Mesenchymal stem cell (in vitro differentiated cells and primary cell): ENCODE measurements at regions not wholly inside any gene's neighbourhood (a gene's known extent, or its start where the extent isn't known, plus 50 kb on each side); places are given as distances from the start of the nearest gene placed in this dataset.

ENCODE experiments used
- DNase-seq: peaks from one replicate; pipeline ENCODE4 v3.0.0-alpha.2; 2013
- H2AFZ ChIP-seq: one replicate; pipeline ENCODE4 v1.6.1; 2013; ENCODE audit warnings: low read depth, mild to moderate bottlenecking, control low read depth, inconsistent platforms, low read length, moderate library complexity
- H2AK5ac ChIP-seq: 2 replicates; pipeline ENCODE4 v1.6.1; 2013; ENCODE audit warnings: low read length, moderate library complexity, mild to moderate bottlenecking, inconsistent platforms; ENCODE audit not compliant: severe bottlenecking
- H2BK120ac ChIP-seq: one replicate; pipeline ENCODE4 v1.6.1; 2013; ENCODE audit warnings: low read depth, mild to moderate bottlenecking, inconsistent platforms, low read length, moderate library complexity
- H2BK12ac ChIP-seq, 2 experiments: one replicate each; pipeline ENCODE4 v1.6.1; 2013; ENCODE audit warnings: inconsistent platforms in 2 of 2, low read length in 2 of 2, mild to moderate bottlenecking in 2 of 2, moderate library complexity in 2 of 2, control low read depth in 1 of 2
- H2BK15ac ChIP-seq: one replicate; pipeline ENCODE4 v1.6.1; 2013; ENCODE audit warnings: mild to moderate bottlenecking, low read depth, inconsistent platforms; ENCODE audit not compliant: poor library complexity, severe bottlenecking
- H2BK5ac ChIP-seq: 2 replicates; pipeline ENCODE4 v1.6.1; 2013; ENCODE audit warnings: low read depth, mild to moderate bottlenecking, low read length, control low read depth, inconsistent platforms; ENCODE audit not compliant: poor library complexity, severe bottlenecking
- H3K14ac ChIP-seq, 2 experiments: one replicate each; pipeline ENCODE4 v1.6.1; 2013; ENCODE audit warnings: inconsistent platforms in 2 of 2, low read length in 2 of 2, control low read depth in 1 of 2, mild to moderate bottlenecking in 1 of 2, moderate library complexity in 1 of 2
- H3K18ac ChIP-seq, 2 experiments: one replicate each; pipeline ENCODE4 v1.6.1; 2013; ENCODE audit warnings: inconsistent platforms in 2 of 2, low read length in 2 of 2, control low read depth in 1 of 2, low read depth in 1 of 2, mild to moderate bottlenecking in 1 of 2
- H3K23ac ChIP-seq, 2 experiments: one replicate each; pipeline ENCODE4 v1.6.1; 2013; ENCODE audit warnings: inconsistent platforms in 2 of 2, low read length in 2 of 2, mild to moderate bottlenecking in 2 of 2, moderate library complexity in 2 of 2, control low read depth in 1 of 2
- H3K27ac ChIP-seq: 2 replicates; pipeline ENCODE4 v1.5.1; 2013; ENCODE audit warnings: mild to moderate bottlenecking, moderate library complexity, low read length, control low read depth, inconsistent platforms; ENCODE audit not compliant: poor library complexity, severe bottlenecking
- H3K27me3 ChIP-seq, 2 experiments: 2 replicates each; pipeline versions ENCODE4 v1.6.1 to v1.7.0; 2013; ENCODE audit warnings: low read length in 2 of 2, mild to moderate bottlenecking in 2 of 2, moderate library complexity in 2 of 2, control low read depth in 1 of 2, inconsistent platforms in 1 of 2; ENCODE audit not compliant: control insufficient read depth in 1 of 2, insufficient read depth in 1 of 2
- H3K36me3 ChIP-seq, 2 experiments: 2 replicates each; pipeline versions ENCODE4 v1.6.1 to v1.7.0; 2013; ENCODE audit warnings: low read length in 2 of 2, control low read depth in 1 of 2, inconsistent platforms in 1 of 2, low read depth in 1 of 2, mild to moderate bottlenecking in 1 of 2; ENCODE audit not compliant: insufficient read depth in 2 of 2, control insufficient read depth in 1 of 2
- H3K4ac ChIP-seq, 2 experiments: one replicate each; pipeline ENCODE4 v1.6.1; 2013; ENCODE audit warnings: inconsistent platforms in 2 of 2, low read length in 2 of 2, mild to moderate bottlenecking in 2 of 2, moderate library complexity in 2 of 2, control low read depth in 1 of 2, low read depth in 1 of 2
- H3K4me1 ChIP-seq: 2 replicates; pipeline ENCODE4 v1.6.1; 2013; ENCODE audit warnings: low read depth, low read length, control low read depth; ENCODE audit not compliant: control insufficient read depth, insufficient read depth
- H3K4me2 ChIP-seq: 2 replicates; pipeline ENCODE4 v1.6.1; 2013; ENCODE audit warnings: low read length, mild to moderate bottlenecking, inconsistent platforms; ENCODE audit not compliant: poor library complexity, severe bottlenecking
- H3K4me3 ChIP-seq, 2 experiments: 2 replicates each; pipeline versions ENCODE4 v1.5.1 to v1.7.0; 2013; ENCODE audit warnings: low read length in 2 of 2, mild to moderate bottlenecking in 2 of 2, control low read depth in 1 of 2, low read depth in 1 of 2; ENCODE audit not compliant: insufficient read depth in 1 of 2
- H3K79me1 ChIP-seq: replicated peaks from 2 replicates; pipeline ENCODE4 v1.6.1; 2013; ENCODE audit warnings: mild to moderate bottlenecking, control low read depth, low read length, inconsistent platforms; ENCODE audit not compliant: poor library complexity, severe bottlenecking
- H3K9ac ChIP-seq: 2 replicates; pipeline ENCODE4 v1.7.0; 2013; ENCODE audit warnings: mild to moderate bottlenecking, low read length, moderate library complexity
- H3K9me3 ChIP-seq: 2 replicates; pipeline ENCODE4 v1.7.0; 2013; ENCODE audit warnings: mild to moderate bottlenecking, low read length; ENCODE audit not compliant: control insufficient read depth
- H4K8ac ChIP-seq: one replicate; pipeline ENCODE4 v1.6.1; 2013; ENCODE audit warnings: inconsistent platforms, mild to moderate bottlenecking, low read length, moderate library complexity
- H4K91ac ChIP-seq: one replicate; pipeline ENCODE4 v1.6.1; 2013; ENCODE audit warnings: mild to moderate bottlenecking, low read length, inconsistent platforms
- WGBS: methylation state at CpG from one replicate; pipeline ENCODE4 v1.1.7; 2013; ENCODE audit warnings: mixed read lengths; 5-methylcytosine and 5-hydroxymethylcytosine counted together

DNA sequence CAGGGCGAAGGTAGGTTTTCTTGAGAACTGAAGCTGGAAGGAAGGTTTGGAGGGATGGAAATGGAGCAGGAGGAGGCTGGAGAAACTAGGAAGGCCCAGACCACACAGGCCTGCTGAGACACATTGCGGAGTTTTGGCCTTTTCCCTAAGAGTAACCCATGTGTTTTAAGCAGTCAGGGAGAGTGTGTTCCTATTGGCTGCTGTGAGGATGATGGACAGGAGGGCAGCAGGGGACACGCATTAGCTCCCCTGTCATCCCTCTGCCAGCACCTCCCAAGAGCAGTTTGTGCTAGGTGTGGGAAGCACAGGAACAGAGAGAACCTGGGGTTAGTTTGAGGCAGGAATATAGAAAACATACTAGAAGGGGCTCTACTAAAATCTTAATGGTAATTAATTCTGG lies 842.1 kb downstream of the TBC1D22A start:
- Histone ChIP-seq H4K91ac (no peak overlapping the region), H3K23ac (no peak overlapping the region), H2BK5ac (no peak overlapping the region), H2BK15ac (no peak overlapping the region), H3K4me3 (no peak overlapping the region), H3K9me3 (peaks cover 2% of the 10 kb centered on the region), H3K36me3 (no peaks in the 10 kb centered on the region), H3K18ac (no peak overlapping the region), H3K79me1 (no peaks in the 10 kb centered on the region), H2BK12ac (no peak overlapping the region), H3K14ac (no peak overlapping the region), H3K9ac (no peak overlapping the region), H2AFZ (no peak overlapping the region), H3K27me3 (no peaks in the 10 kb centered on the region), H3K4me2 (no peak overlapping the region), H3K4me1 (no peaks in the 10 kb centered on the region), H4K8ac (no peak overlapping the region), H3K27ac (no peak overlapping the region), H3K4ac (no peak overlapping the region), H2BK120ac (no peak overlapping the region), H2AK5ac (no peak overlapping the region)
- DNase-seq: no peak
- 68% methylated on average over 2 of the region's 3 CpGs for WGBS

- Histone ChIP-seq H4K91ac (no peak overlapping the region), H3K36me3 (no peaks in the 10 kb centered on the region), H3K4me2 (no peak overlapping the region), H3K4ac (no peak overlapping the region), H2AK5ac (no peak overlapping the region), H2AFZ (no peak overlapping the region), H4K8ac (no peak overlapping the region), H3K18ac (no peak overlapping the region), H3K23ac (no peak overlapping the region), H3K9ac (no peak overlapping the region), H3K79me1 (no peaks in the 10 kb centered on the region), H2BK5ac (no peak overlapping the region), H2BK12ac (no peak overlapping the region), H2BK15ac (no peak overlapping the region), H3K14ac (no peak overlapping the region), H3K4me1 (no peaks in the 10 kb centered on the region), H3K27ac (no peak overlapping the region), H3K4me3 (no peak overlapping the region), H2BK120ac (no peak overlapping the region), H3K9me3 (peaks cover 2% of the 10 kb centered on the region), H3K27me3 (no peaks in the 10 kb centered on the region)
- WGBS: 88% methylated on average over 3 of the region's 3 CpGs
- no peak for DNase-seq
These were observed 840.3 kb downstream of the TBC1D22A start for GRCh38 chr22:47602732-47603131.

DNA sequence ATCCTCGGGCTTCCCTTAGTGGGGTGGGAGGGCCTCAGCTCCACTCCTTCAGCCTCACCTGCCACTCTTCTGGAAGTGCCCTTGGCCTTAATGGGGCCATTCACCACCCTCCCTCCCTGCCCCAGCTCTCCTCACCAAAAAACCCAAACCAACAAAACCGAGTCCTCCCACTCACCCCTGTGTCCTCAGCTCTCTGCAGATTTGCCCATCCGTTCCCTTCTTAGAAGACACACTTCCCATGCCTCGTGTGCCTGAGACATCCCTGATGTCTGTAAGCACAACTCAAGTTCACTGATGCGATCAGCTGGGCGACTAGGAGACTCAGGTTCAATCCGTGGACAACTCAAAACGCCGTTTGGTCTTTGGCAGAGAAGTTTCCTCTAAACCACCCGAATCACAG lies 839.2 kb downstream of the TBC1D22A start:
- no peaks in the 10 kb centered on the region for H3K4me1 ChIP-seq
- H4K91ac ChIP-seq: no peak overlapping the region
- no peak overlapping the region for H3K14ac ChIP-seq
- H3K4me2 ChIP-seq: no peak overlapping the region
- H3K4me3 ChIP-seq: no peak overlapping the region
- H2AFZ ChIP-seq: no peak overlapping the region
- H3K27ac ChIP-seq: no peak overlapping the region
- WGBS: 63% methylated on average over 10 of the region's 10 CpGs
- H2AK5ac ChIP-seq: no peak overlapping the region
- no peak for DNase-seq
- H3K79me1 ChIP-seq: no peaks in the 10 kb centered on the region
- H3K27me3 ChIP-seq: no peaks in the 10 kb centered on the region
- H2BK15ac ChIP-seq: no peak overlapping the region
- no peak overlapping the region for H3K23ac ChIP-seq
- H2BK120ac ChIP-seq: no peak overlapping the region
- H3K36me3 ChIP-seq: no peaks in the 10 kb centered on the region
- H3K4ac ChIP-seq: no peak overlapping the region
- no peak overlapping the region for H3K18ac ChIP-seq
- no peak overlapping the region for H3K9ac ChIP-seq
- H2BK12ac ChIP-seq: no peak overlapping the region
- H4K8ac ChIP-seq: no peak overlapping the region
- no peak overlapping the region for H2BK5ac ChIP-seq
- H3K9me3 ChIP-seq: peaks cover 2% of the 10 kb centered on the region

GRCh38 chr22:47600791-47601625 lies 838.6 kb downstream of the TBC1D22A start:
- Histone ChIP-seq H3K4me3 (no peak overlapping the region), H3K4me1 (no peaks in the 10 kb centered on the region), H2BK12ac (no peak overlapping the region)

More at GRCh38 chr22:47600791-47601625, 838.6 kb downstream of the TBC1D22A start:
- peaks cover 2% of the 10 kb centered on the region for H3K9me3 ChIP-seq
- no peak overlapping the region for H3K27ac ChIP-seq
- H3K14ac ChIP-seq: no peak overlapping the region
- H3K4me2 ChIP-seq: no peak overlapping the region
- no peak overlapping the region for H2AK5ac ChIP-seq
- no peak overlapping the region for H2AFZ ChIP-seq
- no peaks in the 10 kb centered on the region for H3K27me3 ChIP-seq
- H3K36me3 ChIP-seq: no peaks in the 10 kb centered on the region
- H3K79me1 ChIP-seq: no peaks in the 10 kb centered on the region
- H4K8ac ChIP-seq: no peak overlapping the region
- no peak overlapping the region for H4K91ac ChIP-seq
- H3K4ac ChIP-seq: no peak overlapping the region
- WGBS: 71% methylated on average over 16 of the region's 16 CpGs
- no peak overlapping the region for H2BK15ac ChIP-seq
- H3K23ac ChIP-seq: no peak overlapping the region
- H3K18ac ChIP-seq: no peak overlapping the region
- H3K9ac ChIP-seq: no peak overlapping the region
- no peak overlapping the region for H2BK120ac ChIP-seq
- H2BK5ac ChIP-seq: no peak overlapping the region
- no peak for DNase-seq
